Aorta (tissue), 5 donors: ENCODE measurements at regions not wholly inside any gene's neighbourhood (a gene's known extent, or its start where the extent isn't known, plus 50 kb on each side); places are given as distances from the start of the nearest gene placed in this dataset.
"Not testable (repeated sequence)": the region's sequence is repeated elsewhere in the genome, so short reads cannot be mapped to it uniquely, and the experiment has no call there.

Experiments
- ATAC-seq: fragments of 200-7000 bp; cut with Tn5 transposase; one replicate; pipeline ENCODE4 v1.9.1; 2022; ENCODE audit warnings: moderate library complexity; ENCODE audit not compliant: low FRiP score
- DNase-seq, 2 donors: peaks; one replicate each; pipeline ENCODE4 v3.0.0-alpha.2; 2020
- H3K27ac ChIP-seq, 2 donors: one replicate each; pipeline ENCODE4 v1.5.1; 2013; ENCODE audit warnings: low read length in 2 of 2, mild to moderate bottlenecking in 2 of 2, moderate library complexity in 2 of 2, control low read depth in 1 of 2, inconsistent platforms in 1 of 2, low read depth in 1 of 2
- H3K27me3 ChIP-seq, 2 donors: one replicate each; pipeline ENCODE4 v1.6.1; 2013; ENCODE audit warnings: control low read depth in 1 of 2, low read length in 1 of 2, mild to moderate bottlenecking in 1 of 2, moderate library complexity in 1 of 2; ENCODE audit not compliant: insufficient read depth in 2 of 2, control insufficient read depth in 1 of 2
- H3K36me3 ChIP-seq, 2 donors: one replicate each; pipeline ENCODE4 v1.6.1; 2013; ENCODE audit warnings: control low read depth in 1 of 2, low read length in 1 of 2, mild to moderate bottlenecking in 1 of 2; ENCODE audit not compliant: insufficient read depth in 2 of 2, control insufficient read depth in 1 of 2
- H3K4me1 ChIP-seq, 2 donors: one replicate each; pipeline ENCODE4 v1.6.1; 2013; ENCODE audit warnings: low read length in 2 of 2, control low read depth in 1 of 2, mild to moderate bottlenecking in 1 of 2, moderate library complexity in 1 of 2; ENCODE audit not compliant: insufficient read depth in 2 of 2, control insufficient read depth in 1 of 2
- H3K4me3 ChIP-seq, 2 donors: one replicate each; pipeline ENCODE4 v1.5.1; 2013; ENCODE audit warnings: low read length in 2 of 2, control low read depth in 1 of 2, mild to moderate bottlenecking in 1 of 2
- H3K9me3 ChIP-seq: one replicate; pipeline ENCODE4 v1.6.1; 2013; ENCODE audit warnings: mild to moderate bottlenecking, low read length; ENCODE audit not compliant: control insufficient read depth
- WGBS, 2 donors: extraction: QIAGEN DNeasy Blood & Tissue Kit; methylation state at CpG; one replicate each; pipeline ENCODE4 v1.1.7; 2013; 5-methylcytosine and 5-hydroxymethylcytosine counted together
- intact Hi-C, 2 donors: fragments of 100-400 bp; cut with DNase I; formaldehyde crosslinking; loops; one replicate each; pipeline versions ENCODE4 v1.14.2 to v1.15.0; 2022
- donor health status: healthy with polysubstance abuse.
- donor health status: Bipolar disorder and iron deficiency.
- donor health status: DM: no; HTN: no; CAD: no.
- donor health status: DM: no; HTN: no; CAD: no.
- donor health status: DM: yes; HTN: yes; CAD: no.

DNA sequence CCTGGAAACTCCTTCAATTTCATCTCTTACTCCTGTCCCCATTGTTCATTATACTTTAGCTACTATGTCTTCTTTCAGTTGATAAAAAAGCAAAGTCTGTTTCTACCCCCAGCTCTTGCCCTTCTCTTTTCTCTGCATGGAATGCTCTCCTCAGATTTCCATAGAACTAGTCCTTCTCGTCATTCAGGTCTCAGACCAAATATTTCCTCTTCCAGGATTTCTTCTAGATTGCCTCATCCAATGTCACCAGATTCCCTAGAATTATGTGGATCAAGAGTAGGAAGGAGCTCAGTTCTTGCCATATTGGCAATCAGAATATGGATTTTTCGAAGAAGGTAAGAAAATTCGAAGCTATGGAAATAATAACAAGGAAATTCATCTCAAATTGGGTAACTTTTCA is 176.1 kb downstream of the GABRG2 start:
- Histone ChIP-seq H3K4me3 (no peak overlapping the region), H3K27ac (no peak overlapping the region), H3K9me3 (no peaks in the 10 kb centered on the region), H3K36me3 (no peaks in the 10 kb centered on the region), H3K4me1 (no peaks in the 10 kb centered on the region), H3K27me3 (no peaks in the 10 kb centered on the region)
- ATAC-seq (no peak), DNase-seq (no peak)
- intact Hi-C loops: no loop called here
- WGBS, 2 donors: 68 to 70% methylated on average over 3 of the region's 3 CpGs

DNA sequence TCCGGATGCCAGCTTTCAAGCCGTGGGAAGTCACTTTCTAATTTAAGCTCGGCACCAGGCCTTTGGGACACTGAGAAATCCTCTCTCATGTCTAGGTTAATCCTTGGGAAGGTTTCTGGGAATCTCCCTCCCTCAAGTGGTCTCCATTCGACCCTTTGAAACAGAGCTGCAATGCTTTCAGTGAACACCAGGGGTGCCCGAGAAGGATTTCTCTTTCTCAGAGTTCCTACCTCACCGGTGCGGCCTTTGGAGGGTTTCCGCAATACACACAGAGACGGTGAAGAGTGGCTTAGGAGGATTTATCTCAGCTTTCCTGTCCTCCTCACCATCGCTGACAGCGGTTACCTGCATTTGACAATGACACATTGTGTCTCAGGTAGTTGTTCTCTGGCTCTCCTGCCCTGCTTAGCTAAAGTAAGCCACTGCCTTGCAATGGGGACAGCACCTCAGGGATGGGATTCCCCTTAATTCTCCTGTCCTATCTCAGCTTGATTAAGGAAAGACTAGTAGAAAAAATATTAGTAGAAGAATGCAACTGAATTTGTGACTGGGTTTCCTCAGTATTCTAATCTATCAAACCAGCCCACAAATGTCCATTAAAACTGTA is 180.6 kb downstream of the GABRG2 start:
- H3K36me3 ChIP-seq: no peaks in the 10 kb centered on the region
- 79 to 82% methylated on average over 11 of the region's 11 CpGs for WGBS, 2 donors
- no peaks in the 10 kb centered on the region for H3K9me3 ChIP-seq
- no peaks in the 10 kb centered on the region for H3K4me1 ChIP-seq
- intact Hi-C loops: no loop called here
- DNase-seq (no peak), ATAC-seq (no peak)
- H3K4me3 ChIP-seq: no peak overlapping the region
- H3K27me3 ChIP-seq: no peaks in the 10 kb centered on the region
- H3K27ac ChIP-seq: no peak overlapping the region

DNA sequence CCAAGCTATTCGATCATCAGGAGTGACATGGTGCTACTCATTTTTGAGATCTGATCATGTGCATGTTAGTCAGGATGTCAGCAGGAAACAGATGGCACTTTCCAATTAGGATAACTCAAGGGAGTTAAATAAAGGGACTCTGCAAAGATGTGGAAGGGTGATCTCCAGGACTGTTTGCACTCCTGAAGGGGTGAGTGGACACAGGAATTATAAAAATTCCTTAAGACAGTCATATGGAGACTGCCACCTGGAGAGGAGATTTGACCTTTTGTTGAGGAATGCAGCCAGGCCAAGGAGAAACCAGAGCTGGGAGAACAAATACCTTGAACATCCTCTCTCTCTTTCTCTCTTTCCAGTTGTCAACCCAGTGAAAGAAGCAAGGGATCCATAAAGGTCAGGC is 189.1 kb downstream of the GABRG2 start:
- Histone ChIP-seq H3K27me3 (no peaks in the 10 kb centered on the region), H3K9me3 (no peaks in the 10 kb centered on the region), H3K4me1 (no peaks in the 10 kb centered on the region), H3K4me3 (no peak overlapping the region), H3K27ac (no peak overlapping the region), H3K36me3 (no peaks in the 10 kb centered on the region)
- DNase-seq (no peak), ATAC-seq (no peak)
- intact Hi-C loops: no loop called here
- 65 to 79% methylated on average over 1 of the region's 1 CpG for WGBS, 2 donors

DNA sequence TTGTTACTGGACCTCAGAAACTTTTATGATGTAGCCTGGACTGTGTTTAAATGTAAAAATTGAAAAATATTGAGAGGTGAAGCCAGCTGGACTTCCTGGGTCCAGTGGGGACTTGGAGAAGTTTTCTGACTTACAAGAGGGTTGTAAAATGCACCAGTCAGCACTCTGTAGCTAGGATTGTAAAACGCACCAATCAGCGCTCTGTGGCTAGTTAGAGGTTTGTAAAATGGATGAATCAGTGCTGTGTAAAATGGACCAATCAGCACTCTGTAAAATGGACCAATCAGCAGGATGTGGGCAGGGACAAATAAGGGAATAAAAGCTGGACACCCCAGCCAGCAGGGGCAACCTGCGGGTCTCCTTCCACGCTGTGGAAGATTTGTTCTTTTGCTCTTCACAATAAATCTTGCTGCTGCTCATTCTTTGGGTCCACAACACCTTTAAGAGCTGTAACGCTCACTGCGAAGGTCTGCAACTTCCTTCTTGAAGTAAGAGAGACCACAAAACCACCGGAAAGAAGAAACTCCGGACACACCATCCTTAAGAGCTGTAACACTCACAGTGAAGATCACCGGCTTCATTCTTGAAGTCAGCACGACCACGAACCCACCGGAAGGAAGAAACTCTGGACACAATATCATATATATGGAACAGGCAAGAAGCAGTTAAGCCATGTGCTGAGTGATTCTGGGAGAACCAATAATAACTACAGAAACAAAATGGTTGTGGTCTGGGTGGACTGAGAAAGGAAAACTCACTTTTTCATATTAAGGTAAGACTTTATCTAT is 201.3 kb downstream of the GABRG2 start:
- H3K4me3 ChIP-seq: no peak overlapping the region
- H3K27me3 ChIP-seq: no peaks in the 10 kb centered on the region
- ATAC-seq (no peak), DNase-seq (no peak)
- 87 to 88% methylated on average over 12 of the region's 12 CpGs for WGBS, 2 donors
- intact Hi-C loops: no loop called here
- no peaks in the 10 kb centered on the region for H3K9me3 ChIP-seq
- H3K36me3 ChIP-seq: no peaks in the 10 kb centered on the region
- H3K27ac ChIP-seq: no peak overlapping the region
- H3K4me1 ChIP-seq: no peaks in the 10 kb centered on the region

DNA sequence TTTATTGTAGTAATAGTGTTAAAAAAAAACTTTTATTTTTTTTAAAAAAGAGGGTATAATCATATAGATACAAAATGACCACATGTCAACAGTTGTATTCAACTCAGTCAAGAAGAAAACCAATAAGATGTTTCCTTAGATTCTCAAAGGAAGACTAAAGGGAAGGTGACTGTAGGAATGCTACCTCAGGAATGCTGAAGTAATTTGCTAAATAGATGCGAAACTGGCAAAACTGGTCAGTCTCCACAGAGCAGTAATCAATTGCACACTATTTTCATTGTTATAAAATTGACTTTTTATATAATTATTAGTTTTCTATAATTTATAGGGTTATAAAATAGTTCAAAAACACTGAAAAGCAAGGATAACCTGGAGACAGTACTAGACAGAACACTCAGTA is 204.8 kb downstream of the GABRG2 start:
- ATAC-seq: no peak
- Histone ChIP-seq H3K27ac (no peak overlapping the region), H3K9me3 (no peaks in the 10 kb centered on the region), H3K36me3 (no peaks in the 10 kb centered on the region), H3K4me3 (no peak overlapping the region), H3K27me3 (no peaks in the 10 kb centered on the region), H3K4me1 (no peaks in the 10 kb centered on the region)
- intact Hi-C loops: no loop called here
- WGBS, 2 donors: 89 to 91% methylated on average over 1 of the region's 1 CpG
- DNase-seq: no peak

DNA sequence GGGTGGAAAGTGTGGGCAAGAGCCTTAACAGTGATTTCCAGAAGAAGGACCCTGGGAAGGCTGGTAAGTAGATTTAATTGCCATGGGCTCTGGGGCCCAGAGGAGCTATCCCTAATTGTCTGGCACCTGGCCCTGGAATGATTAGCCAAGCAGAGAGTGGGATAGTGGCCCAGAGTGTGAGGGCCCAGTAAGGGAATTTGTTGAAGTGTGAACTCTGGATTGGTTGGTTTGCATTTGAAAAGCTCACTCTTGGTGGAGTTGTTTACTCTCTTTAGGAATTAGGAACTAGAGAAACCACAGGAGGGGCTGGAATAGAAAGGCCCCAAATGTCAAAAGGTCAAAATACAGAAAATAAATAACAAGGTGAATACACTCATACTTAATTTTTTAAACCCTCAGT is 207.1 kb downstream of the GABRG2 start:
- ATAC-seq (no peak), DNase-seq (no peak)
- Histone ChIP-seq H3K27ac (no peak overlapping the region), H3K9me3 (no peaks in the 10 kb centered on the region), H3K36me3 (no peaks in the 10 kb centered on the region), H3K27me3 (no peaks in the 10 kb centered on the region), H3K4me3 (no peak overlapping the region), H3K4me1 (no peaks in the 10 kb centered on the region)
- intact Hi-C loops: no loop called here

DNA sequence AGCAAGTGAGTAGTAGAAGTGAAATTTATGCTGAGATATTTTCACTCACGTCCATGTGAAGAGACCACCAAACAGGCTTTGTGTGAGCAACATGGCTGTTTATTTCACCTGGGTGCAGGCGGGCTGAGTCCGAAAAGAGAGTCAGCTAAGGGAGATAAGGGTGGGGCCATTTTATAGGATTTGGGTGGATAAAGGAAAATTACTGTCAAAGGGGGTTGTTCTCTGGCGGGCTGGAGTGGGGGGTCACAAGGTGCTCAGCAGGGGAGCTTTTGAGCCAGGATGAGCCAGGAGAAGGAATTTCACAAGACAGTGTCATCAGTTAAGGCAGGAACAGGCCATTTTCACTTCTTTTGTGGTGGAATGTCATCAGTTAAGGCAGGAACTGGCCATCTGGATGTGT is 207.8 kb downstream of the GABRG2 start:
- ATAC-seq, H3K4me1 ChIP-seq, H3K27me3 ChIP-seq, H3K9me3 ChIP-seq, H3K4me3 ChIP-seq, DNase-seq, intact Hi-C loops, H3K27ac ChIP-seq, H3K36me3 ChIP-seq: not testable (repeated sequence)
- 70 to 80% methylated on average over 4 of the region's 4 CpGs for WGBS, 2 donors

DNA sequence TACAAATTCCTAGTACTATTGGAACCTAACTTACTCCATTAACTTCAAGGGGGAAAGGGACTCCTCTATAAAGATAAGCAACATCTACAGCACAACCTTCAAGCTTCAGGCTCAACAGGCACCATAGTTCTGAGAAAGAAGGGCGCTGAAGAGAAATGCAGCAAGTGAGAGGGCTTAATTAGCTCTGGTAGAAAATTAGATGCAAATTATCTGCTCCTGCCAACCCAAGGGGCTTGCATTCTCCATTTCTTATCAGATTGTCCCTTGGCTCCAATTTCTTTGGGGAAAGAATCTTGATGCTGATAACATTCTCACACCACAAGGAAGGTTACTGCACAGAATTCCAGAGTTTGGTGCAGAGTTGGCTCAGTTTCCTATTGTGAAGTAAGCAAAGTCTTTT is 214.6 kb downstream of the GABRG2 start:
- ATAC-seq (no peak), DNase-seq (no peak)
- no peak overlapping the region for H3K27ac ChIP-seq
- intact Hi-C loops: no loop called here
- no peak overlapping the region for H3K4me3 ChIP-seq
- no peaks in the 10 kb centered on the region for H3K9me3 ChIP-seq
- no peaks in the 10 kb centered on the region for H3K27me3 ChIP-seq
- 90 to 96% methylated on average over 1 of the region's 1 CpG for WGBS, 2 donors
- H3K4me1 ChIP-seq: no peaks in the 10 kb centered on the region
- H3K36me3 ChIP-seq: no peaks in the 10 kb centered on the region

DNA sequence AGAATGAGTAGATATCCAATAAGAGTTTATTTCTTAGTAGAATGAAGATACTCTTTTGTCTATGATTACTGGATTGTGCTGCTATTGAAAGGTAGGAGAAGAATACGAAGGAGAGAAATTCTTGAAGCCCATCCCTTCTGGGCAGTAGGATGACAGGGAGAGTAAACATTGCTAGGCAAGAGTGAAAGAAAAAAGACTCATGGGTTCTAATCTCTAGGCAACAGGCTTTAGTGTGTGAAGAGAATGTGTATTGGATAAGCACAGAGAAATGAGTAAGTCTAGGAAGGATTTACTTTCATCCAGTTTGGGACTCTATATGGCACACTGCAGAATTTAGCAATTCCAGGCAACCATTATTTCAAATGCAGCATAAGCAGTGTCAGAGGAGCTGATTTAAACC is 216.0 kb downstream of the GABRG2 start:
- Histone ChIP-seq H3K4me3 (no peak overlapping the region), H3K4me1 (no peaks in the 10 kb centered on the region), H3K36me3 (no peaks in the 10 kb centered on the region), H3K9me3 (no peaks in the 10 kb centered on the region), H3K27ac (no peak overlapping the region), H3K27me3 (no peaks in the 10 kb centered on the region)
- intact Hi-C loops: no loop called here
- WGBS, 2 donors: 0 to 62% methylated on average over 1 of the region's 1 CpG
- no peak for DNase-seq
- ATAC-seq: no peak
